ENCODE measurements at regions not wholly inside any gene's neighbourhood (a gene's known extent, or its start where the extent isn't known, plus 50 kb on each side); places are given as distances from the start of the nearest gene placed in this dataset.

GRCh38 chr11:122062763-122063162 is 53.3 kb downstream of the BLID start:
- no peak for DNase-seq

- DNase-seq: no peak
These were observed 56.5 kb downstream of the BLID start for GRCh38 chr11:122059565-122059964.

- DNase-seq: no peak
These were observed 65.9 kb downstream of the BLID start for GRCh38 chr11:122050021-122050690.

GRCh38 chr11:122048401-122048800 is 67.6 kb downstream of the BLID start:
- no peak for DNase-seq

GRCh38 chr11:122046846-122047245 is 69.2 kb downstream of the BLID start:
- DNase-seq: no peak

- no peak for DNase-seq
These were observed 69.6 kb downstream of the BLID start for GRCh38 chr11:122046438-122046837.

GRCh38 chr11:122045181-122045586 is 70.8 kb downstream of the BLID start:
- DNase-seq: no peak

- no peak for DNase-seq
These were observed 71.9 kb downstream of the BLID start for GRCh38 chr11:122044086-122044485.

- no peak for DNase-seq
These were observed 73.0 kb downstream of the BLID start for GRCh38 chr11:122042981-122043380.

GRCh38 chr11:122040464-122040863 is 75.6 kb downstream of the BLID start:
- DNase-seq: no peak

- no peak for DNase-seq
These were observed 77.5 kb downstream of the BLID start for GRCh38 chr11:122038543-122038942.

- DNase-seq: no peak
These were observed 78.1 kb downstream of the BLID start for GRCh38 chr11:122037911-122038310.

- no peak for DNase-seq
These were observed 79.5 kb downstream of the BLID start for GRCh38 chr11:122036493-122036892.

- no peak for DNase-seq
These were observed 80.0 kb downstream of the BLID start for GRCh38 chr11:122036018-122036417.

- DNase-seq: no peak
These were observed 82.4 kb downstream of the BLID start for GRCh38 chr11:122033631-122034030.

GRCh38 chr11:122033193-122033592 is 82.8 kb downstream of the BLID start:
- DNase-seq: no peak

GRCh38 chr11:122032317-122032716 is 83.7 kb downstream of the BLID start:
- DNase-seq: no peak

GRCh38 chr11:122031813-122032212 is 84.2 kb downstream of the BLID start:
- DNase-seq: no peak

GRCh38 chr11:122030286-122030685 is 85.7 kb downstream of the BLID start:
- DNase-seq: no peak

- DNase-seq: no peak
These were observed 87.5 kb downstream of the BLID start for GRCh38 chr11:122028545-122028944.

GRCh38 chr11:122028036-122028435 is 88.0 kb downstream of the BLID start:
- no peak for DNase-seq

GRCh38 chr11:122025757-122026156 is 90.3 kb downstream of the BLID start:
- DNase-seq: no peak

- no peak for DNase-seq
These were observed 91.7 kb downstream of the BLID start for GRCh38 chr11:122024278-122024677.

GRCh38 chr11:122023614-122024250 is 92.3 kb downstream of the BLID start:
- no peak for DNase-seq

GRCh38 chr11:122022646-122023045 is 93.4 kb downstream of the BLID start:
- DNase-seq: no peak
